ENCODE measurements at regions not wholly inside any gene's neighbourhood (a gene's known extent, or its start where the extent isn't known, plus 50 kb on each side); places are given as distances from the start of the nearest gene placed in this dataset.

DNA sequence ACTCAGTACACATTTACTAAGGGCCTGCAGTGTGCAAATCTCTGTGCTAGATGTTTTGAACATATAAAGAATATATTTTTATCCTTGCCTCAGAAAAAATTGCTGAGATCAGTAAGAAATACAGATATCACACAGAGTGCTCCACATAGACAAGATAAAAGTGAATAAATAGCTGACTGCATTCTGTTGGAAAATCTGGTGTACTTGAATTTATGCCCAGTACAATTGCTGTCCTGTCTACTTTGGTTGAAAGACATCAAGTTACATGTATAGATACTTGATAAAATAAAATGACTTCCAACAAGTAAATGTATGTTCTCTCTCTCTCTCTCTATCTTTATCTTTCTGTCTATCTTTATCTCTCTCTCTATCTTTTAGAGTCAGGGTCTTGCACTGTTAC is 381.2 kb upstream of the CBLB start:
- ATAC-seq (ENCODE audit: low FRiP score in 2 of 2), result no peak
- TF ChIP-seq POLR2A (IDR thresholded peaks at IDR 0.05), result no peak
- TF ChIP-seq, protein P1, sequence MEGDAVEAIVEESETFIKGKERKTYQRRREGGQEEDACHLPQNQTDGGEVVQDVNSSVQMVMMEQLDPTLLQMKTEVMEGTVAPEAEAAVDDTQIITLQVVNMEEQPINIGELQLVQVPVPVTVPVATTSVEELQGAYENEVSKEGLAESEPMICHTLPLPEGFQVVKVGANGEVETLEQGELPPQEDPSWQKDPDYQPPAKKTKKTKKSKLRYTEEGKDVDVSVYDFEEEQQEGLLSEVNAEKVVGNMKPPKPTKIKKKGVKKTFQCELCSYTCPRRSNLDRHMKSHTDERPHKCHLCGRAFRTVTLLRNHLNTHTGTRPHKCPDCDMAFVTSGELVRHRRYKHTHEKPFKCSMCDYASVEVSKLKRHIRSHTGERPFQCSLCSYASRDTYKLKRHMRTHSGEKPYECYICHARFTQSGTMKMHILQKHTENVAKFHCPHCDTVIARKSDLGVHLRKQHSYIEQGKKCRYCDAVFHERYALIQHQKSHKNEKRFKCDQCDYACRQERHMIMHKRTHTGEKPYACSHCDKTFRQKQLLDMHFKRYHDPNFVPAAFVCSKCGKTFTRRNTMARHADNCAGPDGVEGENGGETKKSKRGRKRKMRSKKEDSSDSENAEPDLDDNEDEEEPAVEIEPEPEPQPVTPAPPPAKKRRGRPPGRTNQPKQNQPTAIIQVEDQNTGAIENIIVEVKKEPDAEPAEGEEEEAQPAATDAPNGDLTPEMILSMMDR (IDR thresholded peaks at IDR 0.05), result no peak
- TF ChIP-seq EP300 (IDR thresholded peaks at IDR 0.05), result no peak
- TF ChIP-seq POLR2AphosphoS5 (IDR thresholded peaks at IDR 0.05), result no peak
- H3K4me3 ChIP-seq, result no peak overlapping the region
- no peaks in the 10 kb centered on the region for H3K27me3 ChIP-seq
- no peaks in the 10 kb centered on the region for H3K4me1 ChIP-seq
- H3K27ac ChIP-seq, result no peak overlapping the region
- peaks cover 0 to 9% (median 4%) of the 10 kb centered on the region in 4 donors for H3K9me3 ChIP-seq
- no peaks in the 10 kb centered on the region for H3K36me3 ChIP-seq
- no peak for DNase-seq

- DNase-seq (no peak), ATAC-seq (ENCODE audit: low FRiP score in 2 of 2) (no peak)
- WGBS, 2 donors, result 89 to 94% methylated on average over 1 to 2 of the region's 2 CpGs
- Histone ChIP-seq H3K4me1 (no peaks in the 10 kb centered on the region), H3K27ac (no peak overlapping the region), H3K36me3 (no peaks in the 10 kb centered on the region), H3K4me3 (no peak overlapping the region), H3K9me3 (peaks cover 0 to 9% (median 4%) of the 10 kb centered on the region in 4 donors), H3K27me3 (no peaks in the 10 kb centered on the region)
- TF ChIP-seq, protein P1 (IDR thresholded peaks at IDR 0.05), result no peak
- TF ChIP-seq EP300 (IDR thresholded peaks at IDR 0.05) (no peak), POLR2AphosphoS5 (IDR thresholded peaks at IDR 0.05) (no peak), POLR2A (IDR thresholded peaks at IDR 0.05) (no peak)
Observed at GRCh38 chr3:106251160-106251892, 382.5 kb upstream of the CBLB start.

- no peak for ATAC-seq (ENCODE audit: low FRiP score in 2 of 2)
- peaks cover 0 to 7% (median 3%) of the 10 kb centered on the region in 4 donors for H3K9me3 ChIP-seq
- H3K27ac ChIP-seq, result no peak overlapping the region
- H3K4me1 ChIP-seq, result no peaks in the 10 kb centered on the region
- no peak overlapping the region for H3K4me3 ChIP-seq
- TF ChIP-seq POLR2AphosphoS5 (IDR thresholded peaks at IDR 0.05), result no peak
- no peak for TF ChIP-seq EP300 (IDR thresholded peaks at IDR 0.05)
- TF ChIP-seq POLR2A (IDR thresholded peaks at IDR 0.05), result no peak
- TF ChIP-seq, protein P1 (IDR thresholded peaks at IDR 0.05), result no peak
- WGBS, 2 donors, result 91 to 92% methylated on average over 6 of the region's 6 CpGs
- H3K36me3 ChIP-seq, result no peaks in the 10 kb centered on the region
- H3K27me3 ChIP-seq, result no peaks in the 10 kb centered on the region
- no peak for DNase-seq
Observed at GRCh38 chr3:106255870-106256248, 387.0 kb upstream of the CBLB start.

DNA sequence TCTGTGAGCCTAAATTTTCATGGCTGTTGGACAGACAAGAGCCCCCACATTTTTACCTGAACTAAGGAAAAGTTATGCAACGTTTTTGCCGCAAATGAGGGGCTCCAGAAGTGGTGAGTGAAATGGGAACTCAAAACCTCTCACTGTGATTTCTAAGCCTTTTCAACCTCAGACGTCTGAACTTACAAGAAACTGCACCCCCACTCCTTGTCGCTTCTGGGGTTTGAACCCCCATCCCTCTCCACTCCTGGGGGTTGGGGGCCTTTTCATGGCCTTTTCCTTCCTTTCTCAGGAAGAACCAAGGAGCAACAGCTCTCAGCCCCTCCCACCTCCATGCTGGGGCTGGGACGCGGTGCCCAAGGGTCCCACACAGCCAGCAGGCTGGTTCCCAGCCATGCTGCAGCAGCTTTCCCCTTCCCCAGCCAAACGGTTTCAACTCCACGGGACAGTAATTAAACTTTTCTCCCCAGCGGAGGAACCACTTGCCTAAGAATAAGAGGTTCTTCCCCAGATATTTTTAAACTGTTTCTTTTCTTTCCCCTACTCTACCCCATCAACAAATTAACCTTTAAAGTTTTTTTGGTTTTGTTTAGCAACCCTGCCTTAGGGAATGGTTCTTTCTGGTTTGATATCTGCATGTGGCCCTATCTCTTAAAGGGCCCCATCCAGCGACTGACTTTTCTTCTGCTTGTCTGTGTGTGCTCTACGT is 387.6 kb upstream of the CBLB start:
- DNase-seq (peak in 1 of 2 donors; percentile 28), ATAC-seq (ENCODE audit: low FRiP score in 2 of 2) (no peak)
- 88% methylated on average over 11 of the region's 11 CpGs for WGBS, 2 donors
- no peaks in the 10 kb centered on the region for H3K27me3 ChIP-seq
- no peak overlapping the region for H3K4me3 ChIP-seq
- TF ChIP-seq, protein P1 (IDR thresholded peaks at IDR 0.05), result no peak
- no peak for TF ChIP-seq POLR2A (IDR thresholded peaks at IDR 0.05)
- H3K36me3 ChIP-seq, result no peaks in the 10 kb centered on the region
- no peaks in the 10 kb centered on the region for H3K4me1 ChIP-seq
- H3K27ac ChIP-seq, result no peak overlapping the region
- H3K9me3 ChIP-seq, result peaks cover 0 to 2% (median under 1%) of the 10 kb centered on the region in 4 donors

Data from upper lobe of left lung (tissue), 6 donors.